COLO668 (cell line): ENCODE measurements at regions not wholly inside any gene's neighbourhood (a gene's known extent, or its start where the extent isn't known, plus 50 kb on each side); places are given as distances from the start of the nearest gene placed in this dataset.

Experiments
- DNase-seq: peaks from one replicate; lab custom pipeline; 2025; ENCODE audit not compliant: unreplicated experiment; lab: John Stamatoyannopoulos, UW

DNA sequence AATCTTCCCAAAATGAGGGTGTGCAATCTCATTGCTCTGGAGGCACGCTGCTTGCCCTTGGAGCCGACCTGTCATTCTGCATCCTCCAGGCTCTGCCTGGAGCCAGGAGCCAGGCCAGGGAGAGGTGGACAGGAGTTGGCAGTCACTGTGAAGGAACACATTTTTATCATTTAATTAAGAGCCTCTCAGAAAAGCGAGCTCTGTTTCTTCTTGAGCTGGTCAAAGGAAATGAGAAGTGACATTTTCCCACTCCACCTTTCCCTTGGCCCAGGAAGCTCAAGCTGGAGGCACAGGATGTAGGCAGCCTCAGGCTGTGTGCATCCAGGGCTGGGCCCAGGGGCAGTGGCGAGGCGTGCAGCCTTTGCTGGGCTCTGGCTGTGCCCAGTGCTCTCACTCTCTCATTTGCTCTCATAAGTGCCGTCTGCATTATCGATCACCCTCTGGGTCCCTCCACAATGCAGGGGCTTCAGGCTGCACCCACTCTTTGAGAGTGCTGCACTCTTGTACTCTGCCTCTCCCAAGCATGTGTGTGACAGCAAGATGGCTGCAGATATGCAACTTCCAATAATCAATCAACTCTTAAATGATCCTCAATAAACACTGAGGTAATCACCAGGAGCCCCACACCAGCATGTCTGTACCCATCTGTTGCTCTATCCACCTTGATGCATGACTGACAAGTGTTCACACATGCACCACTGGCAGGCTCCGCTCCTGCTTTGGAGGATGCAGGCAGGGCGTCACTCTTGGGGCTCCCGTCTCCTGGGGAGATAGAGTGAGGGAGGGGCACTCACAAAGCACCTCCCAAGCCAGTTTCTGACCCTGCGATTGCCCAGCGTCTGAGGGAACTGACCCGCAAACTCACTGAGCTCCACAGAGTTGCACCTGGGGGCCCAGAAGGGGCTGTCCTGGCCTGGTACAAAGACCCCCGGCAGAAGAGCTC lies 171.4 kb downstream of the ZNF248 start:
- DNase-seq: no peak

DNA sequence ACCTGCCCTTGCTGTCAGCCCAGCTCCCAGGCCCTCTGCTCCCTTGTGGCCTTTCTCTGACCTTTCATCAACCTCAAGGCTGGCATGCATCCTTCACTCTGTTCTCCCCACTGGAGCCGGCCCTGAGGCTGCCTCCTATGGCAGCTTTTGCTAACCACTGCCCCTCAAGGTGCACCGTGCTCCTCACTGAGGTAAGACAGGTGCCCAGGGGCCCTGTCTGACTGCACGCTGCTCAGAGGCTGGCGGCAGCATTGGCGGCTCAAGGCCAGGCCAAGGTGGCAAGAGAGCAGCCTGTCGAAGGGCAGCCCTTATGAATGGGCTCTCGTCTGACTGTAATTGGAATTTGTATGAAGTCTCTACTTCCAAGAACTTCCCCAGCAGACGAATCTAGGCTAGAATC lies 172.6 kb downstream of the ZNF248 start:
- DNase-seq: no peak

DNA sequence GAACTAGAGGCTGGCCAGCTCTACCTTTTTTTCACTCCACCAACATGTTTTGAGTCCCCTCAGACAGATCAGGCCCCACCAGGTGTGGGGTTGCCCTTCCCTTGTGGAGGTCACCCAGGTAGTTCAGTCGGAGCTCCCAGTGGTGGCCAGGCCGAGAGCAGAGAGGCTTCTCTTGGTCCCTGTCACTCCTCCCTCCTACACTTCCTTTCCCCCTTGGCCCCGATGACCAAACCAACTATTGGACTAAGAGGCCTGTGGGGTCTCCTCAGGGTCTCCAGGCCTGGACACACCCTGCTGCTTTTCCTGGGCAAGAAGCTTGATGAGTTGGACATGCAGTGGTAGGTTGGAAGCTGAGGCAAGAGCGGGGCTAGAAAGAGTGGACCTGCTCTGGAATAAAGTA lies 174.8 kb downstream of the ZNF248 start:
- no peak for DNase-seq

DNA sequence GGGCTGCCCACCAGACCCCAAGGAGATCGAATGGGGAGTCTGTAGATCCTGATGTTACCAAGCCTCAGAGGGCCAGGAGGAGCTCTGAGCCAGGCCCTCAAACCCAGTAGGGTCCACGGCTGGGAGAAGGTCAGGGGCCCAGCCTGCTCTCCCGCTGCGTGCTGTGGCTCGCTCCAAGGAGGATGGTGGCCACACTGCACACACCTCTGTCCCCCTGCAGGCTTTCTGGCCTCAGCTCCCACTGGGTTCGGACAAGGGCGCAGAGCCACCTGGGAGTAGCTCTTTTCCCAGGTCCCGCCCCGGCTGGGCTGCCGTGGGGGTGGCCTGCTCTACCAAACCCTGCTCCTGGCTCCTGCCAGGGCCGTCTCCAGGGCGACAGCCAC lies 175.8 kb downstream of the ZNF248 start:
- DNase-seq: peak; percentile 3

DNA sequence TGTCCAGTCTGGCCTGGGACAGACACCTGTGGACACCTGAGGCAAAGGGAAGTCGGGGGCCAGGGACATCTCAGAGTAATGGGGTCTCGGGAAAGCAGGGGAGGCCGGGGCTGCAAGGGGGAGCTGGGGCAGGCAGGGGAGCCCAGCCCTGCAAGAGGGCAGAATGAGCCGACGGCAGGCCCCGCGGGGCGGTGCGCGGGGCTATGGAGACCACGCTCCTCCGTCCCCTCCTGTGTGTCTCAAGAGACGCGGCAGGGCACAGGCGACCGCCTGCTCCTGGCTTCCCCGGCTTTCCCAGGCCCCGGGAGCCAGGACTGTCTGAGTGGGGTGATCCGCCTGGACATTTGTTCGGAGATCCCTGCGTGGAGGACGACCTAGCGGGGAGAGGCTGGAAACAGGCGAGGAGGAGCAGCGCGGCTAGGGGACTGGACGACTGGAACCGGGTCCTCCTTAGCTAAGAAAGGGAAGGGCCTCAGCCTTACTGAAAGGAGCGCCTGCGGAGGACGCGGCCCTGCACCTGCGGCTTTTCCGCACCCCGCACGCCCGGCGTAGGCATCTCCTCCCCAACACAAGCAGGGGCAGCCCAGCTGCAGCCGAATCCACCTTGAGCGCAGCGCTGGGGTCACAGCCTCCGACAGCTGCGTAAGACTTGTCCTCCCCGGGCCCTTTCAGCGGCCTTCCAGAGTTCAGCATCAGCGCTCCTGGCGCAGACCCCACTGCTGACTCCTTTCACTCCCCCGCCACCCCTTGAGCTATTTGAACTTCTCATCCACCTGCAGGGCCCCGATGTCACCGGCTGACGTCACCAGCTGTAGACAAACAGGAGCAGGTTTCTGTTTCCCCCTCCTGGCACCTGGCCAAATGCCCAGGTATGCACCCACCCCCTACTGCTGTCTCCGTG lies 176.4 kb downstream of the ZNF248 start:
- peak; percentile 0 for DNase-seq

DNA sequence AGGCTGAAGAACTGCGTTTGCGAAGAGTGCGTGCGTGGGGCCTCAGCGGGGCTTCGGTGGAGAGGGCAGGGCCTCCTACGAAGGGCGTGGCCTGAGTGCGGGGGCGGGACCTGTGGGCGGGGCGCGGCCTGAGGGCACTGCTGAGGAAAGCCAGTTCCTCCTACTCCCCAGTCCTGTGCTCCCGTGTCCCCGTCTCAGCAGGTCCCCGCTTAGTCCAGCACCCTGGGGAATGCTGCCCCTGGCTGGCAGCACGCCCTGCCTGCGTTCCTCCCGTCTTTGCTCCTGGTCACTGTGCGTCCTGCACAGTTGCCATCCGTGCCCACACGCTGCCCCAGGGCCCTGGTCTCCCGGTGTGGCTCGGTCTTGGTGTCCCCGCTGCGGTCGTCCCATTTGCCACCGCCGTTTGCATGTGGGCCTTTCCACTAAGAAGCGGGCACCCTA lies 177.1 kb downstream of the ZNF248 start:
- no peak for DNase-seq

DNA sequence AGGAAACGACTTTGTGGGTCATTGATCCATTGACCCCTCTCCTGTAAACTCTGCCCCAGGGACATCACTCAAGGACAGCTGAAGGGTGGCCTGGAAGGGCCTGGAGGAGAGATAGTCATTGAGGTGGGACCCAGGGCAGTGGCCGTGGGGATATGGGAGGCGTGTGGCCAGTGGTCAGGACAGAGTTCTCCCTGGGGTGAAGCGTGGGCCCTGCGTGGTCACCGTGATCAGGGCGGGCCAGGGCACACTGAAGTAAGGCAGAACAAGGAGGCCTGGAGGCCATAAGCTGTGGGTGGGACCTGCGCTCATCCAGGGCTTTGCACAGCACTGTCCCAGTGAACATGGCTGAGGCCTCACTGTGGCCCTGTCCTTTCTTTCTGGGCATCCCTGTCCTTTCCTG lies 177.9 kb downstream of the ZNF248 start:
- DNase-seq: no peak

DNA sequence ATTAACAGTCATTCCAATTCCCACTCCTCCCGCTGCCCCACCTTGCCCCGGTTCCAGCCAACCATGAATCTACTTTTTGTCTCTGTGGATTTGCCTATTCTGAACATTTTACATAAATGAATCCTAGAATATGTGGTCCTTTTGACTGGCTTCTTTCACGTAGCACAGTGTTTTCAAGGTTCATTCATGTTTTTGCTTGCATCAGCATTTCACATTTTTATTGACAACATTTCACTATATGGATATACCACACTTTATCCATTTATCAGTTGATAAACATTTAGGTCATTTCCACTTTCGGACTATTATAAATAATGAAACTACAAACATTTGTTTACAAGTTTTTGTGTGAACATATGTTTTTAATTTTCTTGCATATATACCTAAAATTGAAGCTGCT lies 182.0 kb downstream of the ZNF248 start:
- no peak for DNase-seq

DNA sequence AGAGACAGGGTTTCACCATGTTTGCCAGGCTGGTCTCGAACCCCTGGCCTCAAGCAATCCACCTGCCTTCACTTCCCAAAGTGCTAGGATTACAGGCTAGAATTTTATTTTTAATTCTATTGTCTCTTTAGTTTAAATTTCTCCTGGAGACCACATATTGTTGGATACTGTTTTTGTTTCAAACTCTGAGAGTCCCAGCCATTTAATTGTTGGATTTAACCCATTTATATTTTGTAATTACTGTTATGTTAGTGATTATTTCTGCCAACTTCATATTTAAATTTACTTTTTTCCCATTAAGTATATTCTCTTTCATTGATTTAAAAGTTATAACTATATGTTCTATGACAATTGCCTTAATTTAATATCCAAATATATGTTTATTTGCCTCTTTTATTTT lies 185.6 kb downstream of the ZNF248 start:
- no peak for DNase-seq

DNA sequence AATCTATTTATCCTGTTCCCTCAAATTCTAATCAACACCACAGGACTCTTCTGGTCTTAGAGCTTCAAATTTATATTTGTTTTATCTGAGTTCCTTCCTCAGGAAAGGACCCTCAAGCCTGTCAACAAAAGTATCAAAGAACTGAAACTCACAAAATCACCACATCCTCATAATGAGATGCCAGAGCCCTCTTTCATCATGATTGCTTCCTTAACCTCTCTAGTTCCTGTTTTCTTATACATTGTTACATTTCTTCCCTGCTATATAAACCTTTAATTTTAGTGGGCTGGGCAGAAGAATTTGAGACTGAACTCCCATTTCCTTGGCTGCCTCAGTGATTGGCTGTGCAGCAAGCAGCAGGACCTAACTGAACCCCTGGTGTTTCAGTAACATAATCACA lies 189.7 kb downstream of the ZNF248 start:
- no peak for DNase-seq

DNA sequence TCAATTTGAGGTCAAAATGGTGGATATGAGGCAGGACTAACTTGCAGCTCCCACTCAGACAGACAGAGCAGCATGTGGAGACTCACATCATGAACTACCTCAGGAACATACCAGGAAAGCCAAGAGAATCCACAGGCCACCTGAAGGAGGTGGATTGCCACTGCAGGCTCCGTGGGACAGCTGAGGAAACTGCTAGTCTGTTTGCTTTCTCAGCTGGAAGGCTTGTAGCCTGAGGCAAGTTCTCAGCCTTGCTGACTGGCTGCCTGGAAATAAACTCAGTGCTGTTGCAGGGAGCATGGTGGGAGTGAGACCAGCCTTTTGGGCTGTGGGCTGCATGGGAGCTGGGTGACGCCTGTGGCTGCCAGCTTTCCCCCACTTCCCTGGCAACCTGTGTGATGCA lies 202.9 kb downstream of the ZNF248 start:
- DNase-seq: no peak

DNA sequence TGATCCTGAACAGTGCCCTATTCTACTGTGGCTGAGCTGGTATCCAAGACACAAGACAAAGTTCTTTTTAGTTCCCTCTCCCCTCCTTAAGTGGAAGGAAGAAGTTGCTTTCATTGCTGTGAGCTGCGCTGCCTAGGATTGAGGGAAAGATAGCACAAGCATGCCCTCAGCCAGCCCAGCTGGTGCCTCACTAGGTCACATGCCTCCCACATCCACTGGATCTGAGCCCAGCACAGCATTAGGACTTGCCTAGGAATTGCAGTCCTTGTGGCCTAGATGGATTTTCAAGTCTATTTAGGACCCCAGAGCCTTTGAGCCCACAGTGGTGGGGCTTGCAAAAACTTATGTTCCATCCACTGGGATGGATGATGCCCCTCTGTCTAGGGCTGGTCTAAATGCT lies 214.2 kb downstream of the ZNF248 start:
- DNase-seq: no peak

DNA sequence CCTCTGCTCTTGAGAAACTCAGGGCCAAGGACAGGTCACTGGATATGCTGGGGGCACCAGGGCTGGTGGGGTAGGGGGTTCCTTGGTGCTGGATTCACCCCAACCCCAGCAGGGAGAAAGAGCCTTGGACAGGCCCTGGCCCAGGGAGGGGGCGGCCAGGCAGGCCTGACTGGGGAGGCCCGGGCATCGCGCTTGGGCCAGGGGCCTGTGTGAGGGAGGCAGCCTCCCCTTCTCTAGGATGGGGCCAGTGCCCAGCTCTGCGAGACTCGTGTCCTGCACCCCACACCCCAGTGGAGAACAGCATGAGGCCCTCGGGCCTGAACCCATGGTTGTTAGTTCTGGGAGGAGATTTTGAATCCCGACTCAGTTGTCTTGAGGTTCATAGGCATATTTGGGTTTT lies 217.1 kb downstream of the ZNF248 start:
- DNase-seq: no peak

DNA sequence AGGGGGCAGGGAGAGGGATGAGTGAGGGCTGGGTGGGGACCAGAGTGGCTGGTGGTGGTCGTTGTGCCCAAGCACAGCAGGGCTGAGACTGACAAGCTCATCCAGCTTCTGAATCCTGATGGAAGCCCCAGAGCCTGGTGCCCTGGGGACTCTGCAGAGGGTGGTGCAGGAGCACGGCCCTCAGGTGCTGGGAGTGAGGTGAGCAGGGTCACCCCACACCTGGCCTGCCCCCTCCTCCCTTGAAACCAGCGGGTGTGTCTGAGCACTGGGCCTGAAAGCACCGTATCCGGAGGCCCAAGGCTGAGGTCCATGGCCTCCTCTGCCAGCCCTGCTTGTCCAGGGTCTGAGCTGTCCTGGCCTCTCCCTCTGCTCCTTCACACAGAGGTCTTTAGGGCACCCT lies 218.2 kb downstream of the ZNF248 start:
- no peak for DNase-seq

DNA sequence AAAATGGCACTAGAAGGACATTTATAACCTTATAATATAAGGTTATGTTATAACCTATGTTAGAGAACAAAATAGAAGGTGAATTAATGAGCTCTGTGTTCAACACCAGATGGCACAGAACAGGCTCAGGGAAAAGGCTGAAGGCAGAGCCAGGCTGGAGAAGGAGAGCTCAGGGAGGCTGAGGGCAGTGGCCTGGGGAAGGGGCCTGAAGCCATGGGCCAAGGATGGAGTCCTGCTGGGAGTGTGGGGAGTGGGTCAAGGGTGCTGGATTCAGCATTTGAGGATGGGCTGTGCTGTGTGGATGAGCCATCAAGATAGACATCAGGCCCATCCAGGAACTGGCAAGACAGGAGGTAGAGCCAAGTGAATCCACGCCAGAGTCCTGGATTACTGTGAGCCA lies 218.8 kb downstream of the ZNF248 start:
- no peak for DNase-seq

DNA sequence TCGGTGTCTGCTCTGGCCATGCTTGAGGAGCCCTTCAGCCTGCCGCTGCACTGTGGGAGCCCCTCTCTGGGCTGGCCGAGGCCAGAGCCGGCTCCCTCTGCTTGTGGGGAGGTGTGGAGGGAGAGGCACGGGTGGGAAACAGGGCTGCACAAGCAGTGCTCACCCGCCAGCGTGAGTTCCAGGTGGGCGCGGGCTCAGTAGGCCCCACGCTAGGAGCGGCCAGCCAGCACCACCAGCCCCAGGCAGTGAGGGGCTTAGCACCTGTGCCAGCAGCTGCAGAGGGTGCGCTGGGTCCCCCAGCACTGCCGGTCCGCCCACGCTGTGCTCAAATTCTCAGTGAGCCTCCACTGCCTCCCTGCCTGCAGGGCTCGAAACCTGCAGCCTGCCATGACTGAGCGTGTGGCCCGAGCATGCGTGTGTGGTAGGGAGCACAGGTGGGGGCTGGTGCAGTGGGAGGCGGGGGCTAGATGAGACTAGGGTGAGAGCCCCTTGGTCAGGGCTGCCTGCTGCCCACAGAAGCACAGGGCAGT lies 223.0 kb downstream of the ZNF248 start:
- no peak for DNase-seq

DNA sequence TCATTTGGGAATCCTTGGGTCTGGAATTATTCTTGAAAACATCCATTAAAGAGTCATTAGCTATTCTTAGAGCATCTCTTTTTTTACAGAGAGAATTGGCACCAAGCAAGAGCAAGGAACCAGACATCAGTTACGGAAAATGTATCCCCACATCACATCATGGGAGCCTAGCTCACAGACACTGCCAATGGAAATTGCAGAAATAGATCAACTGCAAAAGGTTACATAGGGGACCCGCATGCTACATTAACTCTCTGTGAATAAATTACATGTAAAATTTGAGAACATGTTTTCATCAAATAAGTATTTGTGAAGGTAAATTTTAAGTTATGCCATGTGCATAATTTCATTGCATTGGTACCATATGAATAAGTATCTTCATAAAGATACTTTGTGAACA lies 224.8 kb downstream of the ZNF248 start:
- DNase-seq: no peak

DNA sequence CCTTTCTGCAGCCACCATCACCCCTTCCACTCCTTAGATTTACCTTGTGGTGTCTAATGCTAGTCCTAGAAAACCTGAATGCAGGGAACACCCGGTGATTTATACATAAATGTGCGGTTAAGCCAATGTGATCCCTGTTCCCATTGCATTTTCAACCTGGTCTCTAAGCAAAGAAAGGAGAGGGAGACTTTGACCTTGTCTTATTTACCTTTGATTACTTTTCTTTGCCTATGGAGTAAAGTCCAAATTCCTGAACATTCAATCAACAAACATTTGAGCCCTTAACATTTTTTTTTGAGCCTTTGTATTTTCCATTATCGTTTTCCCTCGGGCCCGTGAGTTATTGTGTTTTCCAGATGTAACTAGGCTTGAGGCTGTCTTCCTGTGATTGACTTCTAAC lies 233.9 kb downstream of the ZNF248 start:
- no peak for DNase-seq

DNA sequence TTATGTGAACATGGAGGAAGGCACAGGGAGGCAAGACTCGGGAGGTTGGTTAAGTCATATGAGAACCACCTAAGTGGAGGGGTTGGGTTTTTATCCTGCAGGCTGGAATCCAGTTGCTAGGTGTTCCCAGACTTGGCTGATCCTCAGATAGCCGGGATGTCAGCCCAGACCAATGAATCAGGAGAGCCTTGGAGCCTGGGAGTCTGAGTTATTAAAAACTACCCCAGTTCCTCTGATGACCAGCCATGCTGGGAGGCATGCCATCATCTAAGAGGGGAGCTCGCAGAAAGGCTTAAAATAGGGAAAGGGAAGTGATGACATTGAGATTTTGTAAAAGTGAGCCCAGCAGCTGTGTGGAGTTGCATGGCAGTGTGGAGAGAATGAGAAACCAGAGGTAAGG lies 238.1 kb downstream of the ZNF248 start:
- DNase-seq: no peak

DNA sequence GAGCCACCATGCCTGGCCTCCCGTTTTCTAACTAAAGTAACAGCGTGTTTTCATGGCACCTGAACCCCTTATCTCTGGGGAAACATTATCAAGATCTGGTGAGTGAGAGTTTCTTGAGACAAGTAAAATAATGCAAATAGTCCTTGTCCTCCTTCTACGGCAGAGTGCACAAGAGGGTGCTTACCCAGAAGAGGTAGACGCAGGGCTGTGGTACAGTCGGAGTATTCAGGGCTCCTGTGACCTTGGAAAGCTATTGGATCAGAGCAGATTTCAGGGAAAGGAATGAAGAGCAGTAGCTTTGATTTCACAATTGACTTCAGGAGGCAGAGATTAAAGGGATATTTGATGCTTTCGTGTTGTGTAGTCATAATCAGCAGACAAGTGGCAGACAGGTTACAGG lies 269.1 kb downstream of the ZNF248 start:
- DNase-seq: no peak

DNA sequence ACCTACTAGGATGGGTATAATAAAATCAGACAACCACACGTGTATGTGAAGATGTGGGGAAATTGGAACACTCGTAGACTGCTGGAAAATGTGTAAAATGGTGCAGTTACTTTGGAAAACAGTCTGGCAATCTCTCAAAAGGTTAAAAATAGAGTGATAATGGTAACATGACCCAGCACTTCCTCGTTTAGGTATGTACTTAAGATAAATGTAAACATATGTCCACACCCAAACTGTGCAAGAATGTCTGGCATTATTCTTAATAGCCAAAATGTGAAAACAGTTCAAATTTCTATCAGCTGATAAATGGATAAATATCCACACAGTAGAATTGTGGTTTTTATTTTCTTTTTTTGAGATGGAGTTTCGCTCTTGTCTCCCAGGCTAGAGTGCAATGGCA lies 272.8 kb downstream of the ZNF248 start:
- no peak for DNase-seq

DNA sequence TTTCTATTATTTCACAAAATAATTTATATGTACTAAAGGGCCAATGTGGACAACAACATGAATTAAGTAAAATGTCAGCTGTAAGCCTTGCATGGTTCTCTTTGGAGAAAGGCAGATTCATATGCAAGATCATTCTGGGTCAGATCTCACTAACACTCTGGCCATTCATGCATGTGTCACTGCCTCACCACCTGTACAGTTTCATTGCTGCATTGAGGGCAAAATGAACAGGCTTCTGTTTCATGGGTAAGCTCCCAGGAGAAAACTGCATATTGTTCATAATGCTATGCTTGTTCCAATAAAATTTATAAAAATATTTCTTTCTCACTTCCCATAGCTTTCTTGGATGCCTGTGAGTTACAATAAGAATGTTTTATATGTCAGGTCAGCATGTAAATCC lies 275.2 kb downstream of the ZNF248 start:
- DNase-seq: no peak
